Neural crest cell (in vitro differentiated cells): ENCODE measurements at regions not wholly inside any gene's neighbourhood (a gene's known extent, or its start where the extent isn't known, plus 50 kb on each side); places are given as distances from the start of the nearest gene placed in this dataset.
"Not testable (repeated sequence)": the region's sequence is repeated elsewhere in the genome, so short reads cannot be mapped to it uniquely, and the experiment has no call there.

ENCODE experiments used
- DNase-seq: peaks from one replicate; pipeline ENCODE4 v3.0.0; 2021; ENCODE audit warnings: low read depth, mixed read lengths, low spot score
- H3K27ac Mint-ChIP-seq: one replicate; pipeline ENCODE4 v1.8.0; 2021; ENCODE audit warnings: mild to moderate bottlenecking, mixed read lengths; ENCODE audit not compliant: unreplicated experiment
- H3K27me3 Mint-ChIP-seq: 2 replicates; pipeline ENCODE4 v1.8.0; 2021; ENCODE audit warnings: low read depth, mild to moderate bottlenecking, mixed read lengths
- H3K36me3 Mint-ChIP-seq: 2 replicates; pipeline ENCODE4 v1.8.0; 2021; ENCODE audit warnings: low read depth, mild to moderate bottlenecking, mixed read lengths
- H3K4me1 Mint-ChIP-seq: 2 replicates; pipeline ENCODE4 v1.8.0; 2021; ENCODE audit warnings: mixed read lengths
- H3K4me3 Mint-ChIP-seq: one replicate; pipeline ENCODE4 v1.8.0; 2021; ENCODE audit warnings: mild to moderate bottlenecking, mixed read lengths
- H3K9me3 Mint-ChIP-seq: 2 replicates; pipeline ENCODE4 v1.8.0; 2021; ENCODE audit warnings: mixed read lengths
- CTCF ChIP-seq: fragments of 200-600 bp; sonication (generic); conservative IDR thresholded peaks from 2 replicates; pipeline ENCODE4 v1.5.0; 2021; ENCODE audit warnings: antibody characterized with exemption, mild to moderate bottlenecking

- Mint-ChIP-seq H3K27me3 (no peaks in the 10 kb centered on the region), H3K4me1 (peaks cover 20% of the 10 kb centered on the region)
Observed at GRCh38 chr5:60494635-60495034, 205.3 kb downstream of the DEPDC1B start.

GRCh38 chr5:60494144-60494543 lies 205.8 kb downstream of the DEPDC1B start:
- H3K27ac Mint-ChIP-seq: no peak overlapping the region
- H3K36me3 Mint-ChIP-seq: no peaks in the 10 kb centered on the region
- H3K9me3 Mint-ChIP-seq: no peaks in the 10 kb centered on the region
- peaks cover 22% of the 10 kb centered on the region for H3K4me1 Mint-ChIP-seq
- DNase-seq: no peak
- H3K4me3 Mint-ChIP-seq: no peak overlapping the region
- no peaks in the 10 kb centered on the region for H3K27me3 Mint-ChIP-seq
- TF ChIP-seq CTCF: no peak

More at GRCh38 chr5:60494635-60495034, 205.3 kb downstream of the DEPDC1B start:
- no peak for DNase-seq
- Mint-ChIP-seq H3K9me3 (no peaks in the 10 kb centered on the region), H3K36me3 (no peaks in the 10 kb centered on the region), H3K27ac (no peak overlapping the region), H3K4me3 (no peak overlapping the region)
- TF ChIP-seq CTCF: no peak

- TF ChIP-seq CTCF: no peak
- no peaks in the 10 kb centered on the region for H3K27me3 Mint-ChIP-seq
- H3K27ac Mint-ChIP-seq: no peak overlapping the region
- no peaks in the 10 kb centered on the region for H3K9me3 Mint-ChIP-seq
- H3K36me3 Mint-ChIP-seq: no peaks in the 10 kb centered on the region
- H3K4me3 Mint-ChIP-seq: no peak overlapping the region
- no peak for DNase-seq
- peaks cover 22% of the 10 kb centered on the region for H3K4me1 Mint-ChIP-seq
Observed at GRCh38 chr5:60493372-60493771, 206.6 kb downstream of the DEPDC1B start.

GRCh38 chr5:60492958-60493357 lies 207.0 kb downstream of the DEPDC1B start:
- Mint-ChIP-seq H3K9me3 (no peaks in the 10 kb centered on the region), H3K36me3 (no peaks in the 10 kb centered on the region), H3K4me1 (peaks cover 22% of the 10 kb centered on the region), H3K27me3 (no peaks in the 10 kb centered on the region), H3K27ac (no peak overlapping the region), H3K4me3 (no peak overlapping the region)
- TF ChIP-seq CTCF: no peak
- DNase-seq: no peak

GRCh38 chr5:60492358-60492757 lies 207.6 kb downstream of the DEPDC1B start:
- H3K9me3 Mint-ChIP-seq, H3K27me3 Mint-ChIP-seq, DNase-seq, H3K27ac Mint-ChIP-seq, H3K4me3 Mint-ChIP-seq, H3K36me3 Mint-ChIP-seq: not testable (repeated sequence)
- H3K4me1 Mint-ChIP-seq: peaks cover 28% of the 10 kb centered on the region

GRCh38 chr5:60490597-60491166 lies 209.3 kb downstream of the DEPDC1B start:
- peaks cover 20% of the 10 kb centered on the region for H3K4me1 Mint-ChIP-seq

More at GRCh38 chr5:60490597-60491166, 209.3 kb downstream of the DEPDC1B start:
- Mint-ChIP-seq H3K27ac (no peak overlapping the region), H3K9me3 (no peaks in the 10 kb centered on the region), H3K27me3 (no peaks in the 10 kb centered on the region), H3K36me3 (no peaks in the 10 kb centered on the region), H3K4me3 (no peak overlapping the region)
- no peak for TF ChIP-seq CTCF
- no peak for DNase-seq
